Stimulated activated CD8-positive, alpha-beta memory T cell treated with anti-CD3 and anti-CD28 coated beads, Interleukin-7, amount 100 ng/mL, for 48 hours (primary cell): ENCODE measurements at regions not wholly inside any gene's neighbourhood (a gene's known extent, or its start where the extent isn't known, plus 50 kb on each side); places are given as distances from the start of the nearest gene placed in this dataset.

Source experiments
- DNase-seq, 2 donors: peaks; one replicate each; pipeline ENCODE4 v3.0.0-alpha.2; 2020; ENCODE audit warnings: low read depth in 1 of 2; ENCODE audit errors: extremely low read depth in 1 of 2

DNA sequence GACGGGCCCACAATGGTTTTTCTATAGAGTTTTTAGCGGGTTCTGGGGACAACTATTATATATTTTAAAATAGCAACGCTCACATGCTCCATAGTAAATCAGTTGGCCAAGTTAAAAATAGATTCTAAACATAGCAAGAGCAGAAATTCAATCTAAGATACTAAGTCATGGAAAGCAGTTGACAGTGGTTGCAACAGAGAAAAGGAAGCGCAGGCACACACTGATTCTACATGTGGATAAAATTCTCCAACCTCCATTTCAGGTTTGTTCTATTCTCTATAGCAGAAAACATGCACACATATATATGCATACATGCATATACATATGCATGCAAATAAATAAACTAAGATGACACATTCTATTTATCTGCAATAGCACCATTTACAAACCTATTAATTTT lies 89.6 kb upstream of the HNRNPU start:
- no peak for DNase-seq

DNA sequence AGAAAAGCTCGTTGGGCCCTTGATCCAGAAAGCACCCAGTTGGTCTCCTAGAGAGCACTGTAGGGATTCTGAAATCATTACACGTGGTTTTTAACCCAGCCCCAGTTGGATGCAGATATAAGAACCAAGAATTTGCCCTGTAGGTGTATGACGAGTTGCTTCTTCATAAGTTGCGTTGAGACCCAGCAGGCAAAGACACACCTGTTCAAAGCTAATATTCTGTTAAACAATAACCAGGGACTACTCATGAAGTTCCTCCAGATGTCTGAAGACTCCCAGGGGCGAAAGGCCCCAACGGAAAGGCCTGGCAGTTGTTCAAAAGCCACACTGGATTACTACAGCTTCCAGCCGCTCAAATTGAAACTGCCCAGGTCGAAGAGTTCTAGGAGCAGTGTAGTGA lies 88.6 kb upstream of the HNRNPU start:
- DNase-seq, result no peak

DNA sequence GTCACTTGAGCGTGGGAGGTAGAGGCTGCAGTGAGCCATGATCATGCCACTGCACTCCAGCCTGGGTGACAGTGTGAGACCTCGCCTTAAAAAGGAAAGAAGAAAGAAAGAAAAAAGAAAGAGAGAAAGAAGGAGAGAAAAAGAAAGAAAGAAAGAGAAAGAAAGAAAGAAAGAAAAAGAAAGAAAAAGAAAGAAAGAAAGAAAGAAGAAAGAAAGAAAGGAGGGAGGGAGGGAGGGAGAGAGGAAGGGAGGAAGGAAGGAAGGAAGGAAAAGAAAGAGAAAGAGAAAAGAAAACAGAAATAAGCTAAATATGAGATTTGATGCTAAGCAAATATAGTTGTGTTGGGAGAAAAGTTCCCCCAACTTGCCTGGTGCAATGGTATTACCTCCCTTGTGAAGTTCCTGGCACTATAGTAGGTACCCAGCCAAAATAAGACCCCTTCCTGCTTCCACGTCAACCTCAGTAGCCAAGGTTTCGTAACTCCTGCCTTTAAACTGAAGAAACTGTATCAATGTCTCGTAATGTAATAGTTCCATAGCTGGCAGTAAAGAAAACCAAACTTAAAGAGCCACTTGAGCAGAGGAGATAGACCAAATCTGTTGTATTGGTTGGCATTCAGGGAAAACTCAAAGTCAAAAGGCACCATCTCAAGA lies 88.1 kb upstream of the HNRNPU start:
- no peak for DNase-seq

DNA sequence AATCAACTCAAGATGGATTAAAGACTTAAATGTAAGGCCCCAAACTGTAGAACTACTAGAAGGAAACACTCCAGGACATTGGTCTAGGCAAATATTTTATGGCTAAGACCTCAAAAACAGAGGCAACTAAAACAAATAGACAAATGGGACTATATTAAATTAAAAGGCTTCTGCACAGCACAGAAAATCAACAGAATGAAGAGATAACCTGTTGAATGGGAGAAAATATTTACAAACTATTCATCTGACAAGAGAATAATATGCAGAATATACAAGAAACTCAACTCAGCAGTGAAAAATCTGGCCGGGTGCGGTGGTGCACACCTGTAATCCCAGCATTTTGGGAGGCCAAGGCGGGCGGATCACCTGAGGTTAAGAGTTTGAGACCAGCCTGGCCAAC lies 84.1 kb upstream of the HNRNPU start:
- DNase-seq, result no peak

DNA sequence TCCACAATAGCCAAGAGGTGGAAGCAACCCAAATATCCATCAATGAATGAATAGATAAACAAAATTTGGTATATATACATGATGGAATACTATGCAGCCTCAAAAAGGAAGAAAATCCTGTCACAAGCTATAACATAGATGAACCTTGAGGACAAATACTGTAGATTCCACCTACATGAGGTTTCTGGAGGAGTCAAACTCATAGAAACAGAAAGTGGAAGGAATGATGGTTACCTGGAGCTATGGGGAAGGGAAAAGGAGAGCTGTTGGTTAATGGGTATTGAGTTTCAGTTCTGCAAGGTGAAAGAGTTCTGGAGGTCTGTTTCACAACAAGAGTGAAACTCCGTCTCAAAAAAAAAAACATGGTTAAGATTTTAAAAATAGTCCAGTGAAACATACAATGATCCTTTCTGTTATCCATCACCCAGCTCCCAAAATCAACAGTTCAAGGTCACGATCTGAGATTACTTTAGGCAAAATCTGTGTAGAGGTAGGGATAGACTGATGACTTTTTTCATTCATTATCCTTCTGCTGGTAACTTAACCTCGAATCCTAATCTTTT lies 80.8 kb upstream of the HNRNPU start:
- no peak for DNase-seq

DNA sequence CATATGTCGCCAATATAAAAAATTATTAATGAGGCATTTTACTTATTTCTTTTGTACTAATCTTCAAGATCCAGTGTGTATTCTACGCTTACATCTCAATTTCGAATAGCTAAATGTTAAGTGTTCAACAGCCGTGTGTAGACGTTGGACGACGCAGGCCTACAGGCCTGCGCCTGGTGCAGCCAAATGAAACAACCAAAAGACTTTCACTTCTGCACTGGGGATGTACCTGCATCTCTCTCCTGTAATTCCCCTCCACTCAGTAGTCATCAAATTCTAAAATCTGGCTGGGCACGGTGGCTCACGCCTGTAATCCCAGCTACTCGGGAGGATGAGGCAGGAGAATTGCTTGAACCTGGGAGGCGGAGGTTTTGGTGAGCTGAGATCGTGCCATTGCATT lies 76.8 kb upstream of the HNRNPU start:
- no peak for DNase-seq

DNA sequence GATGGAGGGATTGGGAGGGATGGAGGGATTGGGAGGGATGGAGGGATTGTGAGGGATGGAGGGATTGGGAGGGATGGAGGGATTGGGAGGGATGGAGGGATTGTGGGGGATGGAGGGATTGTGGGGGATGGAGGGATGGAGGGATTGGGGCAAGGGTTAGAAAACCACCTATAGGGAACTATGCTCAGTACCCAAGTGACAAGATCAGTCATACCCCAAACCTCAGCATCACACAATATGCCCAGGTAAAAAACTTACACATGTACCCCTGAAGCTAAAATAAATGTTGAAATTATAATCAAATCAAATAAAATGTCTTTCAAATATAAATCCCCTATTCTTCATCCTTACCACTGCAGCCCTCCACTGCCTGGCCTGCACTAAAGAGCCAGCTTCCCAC lies 72.8 kb upstream of the HNRNPU start:
- DNase-seq, result no peak

DNA sequence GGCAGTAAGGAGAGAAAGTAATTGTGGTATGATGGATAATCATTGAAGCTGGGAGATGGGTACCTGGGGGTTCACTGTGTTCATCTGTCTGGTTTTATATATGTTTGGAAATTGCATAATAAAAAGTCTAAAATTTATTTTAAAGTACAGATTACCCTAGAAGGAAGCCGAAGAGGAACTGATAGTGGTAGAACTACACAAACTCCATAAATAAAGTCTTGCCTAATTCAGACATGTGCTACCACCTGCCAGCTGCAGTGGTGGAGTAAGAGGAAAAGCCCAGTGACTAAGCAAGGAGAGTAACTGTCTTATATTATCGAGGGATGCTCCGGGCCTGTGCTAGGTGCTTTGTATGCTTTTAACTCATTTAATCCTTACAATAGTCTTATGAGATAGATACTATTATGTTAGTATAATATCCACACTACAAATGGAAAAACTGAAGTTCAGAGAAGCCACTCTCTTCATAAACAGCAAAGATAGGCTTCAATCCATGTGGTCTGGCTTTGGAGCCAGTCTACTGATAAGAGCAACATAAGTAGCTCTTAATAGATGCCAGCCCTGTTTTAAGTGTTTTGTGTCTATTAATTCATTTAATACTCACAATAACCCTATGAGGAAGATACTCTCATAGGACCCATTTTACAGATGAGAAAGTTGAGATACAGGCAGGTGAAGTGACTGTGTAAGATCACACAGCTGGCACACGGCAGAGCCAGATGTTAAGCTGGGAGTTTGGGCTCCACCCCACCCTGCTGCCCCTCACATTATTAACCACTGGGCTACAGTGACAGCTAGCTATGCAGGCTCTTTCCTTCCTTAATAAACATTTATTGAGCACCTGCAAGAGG lies 56.8 kb upstream of the HNRNPU start:
- DNase-seq, result no peak

DNA sequence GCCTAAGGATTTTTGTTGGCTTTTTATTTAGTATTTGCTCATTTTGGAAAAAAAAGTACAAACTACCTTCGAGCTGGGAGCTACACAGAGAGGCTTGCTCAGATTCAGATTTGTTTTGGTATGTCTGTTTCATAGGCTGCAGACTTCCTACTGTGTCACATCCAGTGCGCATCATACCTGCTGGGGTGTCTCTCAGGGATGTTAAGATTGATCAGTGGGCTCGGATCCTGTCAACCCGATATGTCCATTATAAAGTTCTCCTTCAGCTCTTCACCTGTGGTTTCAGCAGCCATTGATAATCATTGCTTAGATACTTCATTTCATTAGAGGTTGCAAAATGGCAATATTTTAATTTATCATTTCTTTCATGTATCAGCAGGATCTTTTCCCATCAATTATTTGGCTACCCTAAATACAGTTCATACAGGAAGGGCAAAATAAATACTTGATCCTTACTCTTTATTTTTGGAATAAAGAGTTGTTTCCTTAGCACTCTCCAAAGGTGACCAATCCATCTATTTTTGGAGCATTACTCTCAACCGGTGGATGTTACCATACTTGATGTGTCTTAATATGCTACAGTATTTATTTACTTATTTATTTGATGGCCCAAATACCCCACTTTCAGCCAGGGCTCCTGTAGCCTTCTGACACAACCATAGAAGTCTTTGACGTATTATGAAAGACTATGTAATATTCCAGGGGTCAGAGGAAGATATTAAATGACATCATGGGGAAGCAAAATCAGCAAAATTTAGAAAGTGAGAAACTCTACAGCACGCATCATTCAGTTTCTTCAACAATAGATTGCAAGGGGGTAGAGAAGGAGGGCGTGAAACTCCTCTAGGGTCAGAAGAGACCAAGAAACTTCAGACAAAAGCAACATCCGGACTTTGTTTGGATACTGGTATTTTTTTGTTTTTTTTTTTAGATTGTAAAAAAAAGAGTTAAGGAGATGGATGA lies 55.3 kb upstream of the HNRNPU start:
- DNase-seq, result no peak

DNA sequence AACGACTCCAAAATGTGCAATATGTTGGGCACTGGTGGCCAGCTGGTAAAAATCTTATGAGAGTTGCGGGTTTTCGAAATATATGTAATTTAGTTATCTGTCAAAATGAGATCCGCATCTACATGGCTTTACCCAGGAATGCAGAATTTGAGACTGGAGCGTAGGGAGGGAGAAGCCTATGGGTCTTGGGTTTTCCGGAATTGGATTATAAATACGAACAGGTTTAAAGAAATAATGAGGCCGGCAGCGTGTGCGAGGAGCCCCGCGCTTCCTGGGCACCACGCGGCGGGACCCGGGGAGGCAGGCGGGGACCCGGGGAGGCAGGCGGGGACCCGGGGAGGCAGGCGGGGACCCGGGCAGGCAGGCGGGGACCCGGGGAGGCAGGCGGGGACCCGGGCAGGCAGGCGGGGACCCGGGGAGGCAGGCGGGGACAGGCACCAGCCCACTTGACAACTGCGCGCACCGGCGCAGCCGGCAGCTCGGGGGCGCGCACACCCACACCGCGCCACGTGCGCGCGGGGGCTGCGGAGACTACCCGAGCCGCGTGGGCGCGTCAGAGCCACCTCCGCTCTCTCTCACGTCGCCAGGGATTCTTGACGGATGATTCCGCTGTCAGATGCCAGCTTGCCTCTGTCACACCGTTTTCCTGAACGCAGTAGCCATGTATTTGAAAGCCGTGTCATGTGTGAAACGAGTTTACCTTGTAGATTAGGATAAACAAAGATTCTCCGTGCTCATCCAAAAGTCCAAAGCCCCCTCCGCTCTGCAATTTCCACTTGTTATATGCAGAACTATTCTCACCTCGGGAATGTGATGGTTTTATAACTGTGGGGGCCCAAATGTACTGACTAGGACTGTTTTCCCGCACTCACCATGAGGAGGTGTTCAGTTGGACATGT lies 54.3 kb upstream of the HNRNPU start:
- peak; percentile 16 to 31 for DNase-seq

DNA sequence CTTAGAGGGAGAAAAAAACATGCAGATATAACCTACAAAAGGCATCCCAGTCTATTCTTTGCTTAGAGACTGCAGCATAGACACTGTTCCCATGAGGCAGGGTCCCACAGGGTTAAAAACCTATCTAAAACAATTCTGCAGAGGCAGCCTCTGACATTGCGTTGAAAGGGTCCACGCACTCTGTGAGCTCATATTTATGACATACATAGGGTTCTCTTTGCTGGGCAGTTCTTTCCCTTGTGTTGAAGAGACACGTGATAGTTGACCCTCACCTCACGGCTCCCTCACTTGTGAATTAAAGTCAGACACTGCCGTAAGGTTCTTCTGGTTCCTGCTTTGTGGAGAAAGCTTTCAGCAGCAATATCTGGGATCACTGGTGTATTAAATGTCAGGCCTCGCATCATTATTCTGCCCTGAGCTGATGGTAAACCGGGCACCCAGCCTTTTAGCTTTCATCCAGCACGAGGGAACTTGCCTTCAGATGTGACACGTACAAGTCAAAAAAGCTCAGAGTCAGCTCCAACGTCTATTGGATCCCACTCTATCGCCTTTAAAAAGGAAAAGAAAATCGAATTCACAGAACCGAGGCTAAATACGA lies 52.8 kb upstream of the HNRNPU start:
- DNase-seq, result no peak

DNA sequence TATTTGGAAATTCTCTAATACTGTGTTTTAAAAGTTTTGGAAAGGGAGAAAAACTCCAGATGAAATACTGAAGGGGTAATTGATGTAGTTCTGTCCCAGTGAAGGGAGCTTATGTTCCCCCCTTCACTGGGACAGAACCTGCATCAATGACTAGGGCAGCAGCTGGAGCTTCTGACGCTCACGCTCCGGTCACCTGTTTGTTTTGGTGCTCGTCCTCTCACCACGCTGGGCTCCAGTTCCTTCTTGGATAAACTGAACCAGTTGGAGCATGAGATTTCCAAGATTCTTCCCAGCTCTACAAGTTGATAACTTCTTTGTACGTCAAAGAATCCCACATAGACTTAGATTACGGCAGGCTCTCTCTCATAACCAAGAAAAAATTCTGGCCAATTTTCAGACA lies 51.4 kb upstream of the HNRNPU start:
- no peak for DNase-seq

DNA sequence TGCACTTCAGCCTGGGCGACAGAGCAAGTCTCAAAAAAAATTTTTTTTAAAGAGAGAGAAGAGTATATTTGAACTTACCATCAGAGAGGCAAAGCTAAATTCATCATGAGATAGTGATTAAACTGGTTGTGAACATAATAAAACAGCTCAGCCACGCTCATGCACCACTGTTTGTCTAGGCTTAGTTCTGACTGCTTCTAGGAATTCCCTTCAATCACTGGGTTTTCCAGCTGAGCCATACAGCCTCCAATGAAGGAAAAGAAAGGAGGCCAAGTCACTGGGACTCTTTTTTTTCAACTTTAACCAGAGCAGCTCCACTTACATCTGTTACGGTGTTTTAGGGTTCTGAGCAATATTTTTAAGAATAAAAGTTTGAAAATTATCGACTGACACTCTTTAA lies 50.4 kb upstream of the HNRNPU start:
- DNase-seq, result no peak
